CD4-positive, alpha-beta T cell treated with Interleukin-6 for 4 hours (primary cell): ENCODE measurements at regions not wholly inside any gene's neighbourhood (a gene's known extent, or its start where the extent isn't known, plus 50 kb on each side); places are given as distances from the start of the nearest gene placed in this dataset.

ENCODE experiments used
- DNase-seq: peaks from one replicate; pipeline ENCODE4 v3.0.0-alpha.2; 2020; ENCODE audit warnings: mixed read lengths

GRCh38 chr14:54216827-54217226, 180.0 kb upstream of the CDKN3 start:
- no peak for DNase-seq

DNA sequence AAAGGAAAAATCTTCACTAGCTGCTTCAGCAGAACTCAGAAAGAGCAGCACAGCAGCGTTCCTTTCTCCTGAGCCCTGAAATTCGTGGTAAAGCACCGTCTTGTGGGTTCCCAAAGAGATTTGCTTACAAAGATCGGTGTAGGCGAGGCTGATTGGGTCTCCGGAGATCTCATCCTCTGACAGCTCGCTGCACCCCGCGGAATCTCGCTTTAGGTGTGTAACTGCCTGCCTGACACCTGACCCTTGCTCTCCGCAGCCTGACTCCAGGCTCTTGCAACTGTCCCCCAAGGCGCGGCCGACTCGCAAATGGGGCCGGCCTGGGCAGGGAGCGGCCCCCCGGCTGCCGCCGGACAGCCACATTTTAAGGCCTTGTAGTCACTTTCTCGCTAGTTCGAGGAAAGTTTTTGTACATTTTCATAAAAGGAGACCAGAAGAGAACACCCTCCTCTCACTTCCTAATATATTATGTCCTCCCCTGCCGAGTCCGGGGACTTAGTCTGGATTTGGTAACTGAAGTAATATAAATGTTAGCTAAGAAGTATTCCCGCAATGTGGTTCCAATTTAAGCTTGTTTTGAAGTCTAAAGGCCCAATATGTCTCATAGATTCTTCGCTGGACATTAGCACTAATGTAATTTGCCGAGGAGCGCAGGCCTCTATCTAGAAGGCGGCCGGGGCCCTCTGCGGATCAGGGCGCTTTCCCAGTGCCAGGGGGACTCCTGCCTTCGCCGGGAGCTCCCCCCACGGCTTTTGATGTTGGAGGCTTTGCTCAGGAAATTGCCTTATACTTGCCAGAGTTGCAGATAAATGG, 177.3 kb upstream of the CDKN3 start:
- DNase-seq: no peak

GRCh38 chr14:54220071-54220703, 176.6 kb upstream of the CDKN3 start:
- DNase-seq: no peak

- DNase-seq: no peak
These were observed 175.9 kb upstream of the CDKN3 start for GRCh38 chr14:54220704-54221431.

- DNase-seq: no peak
These were observed 175.4 kb upstream of the CDKN3 start for GRCh38 chr14:54221432-54221803.

DNA sequence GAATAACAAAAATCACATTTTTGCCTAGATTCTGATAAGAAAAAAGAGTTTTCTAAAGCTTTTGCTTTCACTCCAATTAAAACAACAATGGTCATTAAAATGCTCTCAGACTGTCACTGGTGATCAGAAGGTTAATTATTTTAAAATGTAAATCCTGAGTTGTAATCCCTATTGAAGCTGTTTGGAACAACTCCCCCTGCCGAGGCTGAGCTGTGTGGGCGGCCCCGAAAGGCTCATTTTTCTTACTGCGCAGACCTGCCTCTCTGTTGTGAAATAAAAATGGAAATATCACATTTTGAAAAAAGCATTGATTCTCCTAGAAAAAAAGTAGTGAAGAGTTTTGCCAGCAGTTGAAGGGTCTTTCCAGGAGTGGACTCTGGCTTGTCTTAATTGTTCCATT, 174.8 kb upstream of the CDKN3 start:
- DNase-seq: no peak

- no peak for DNase-seq
These were observed 172.9 kb upstream of the CDKN3 start for GRCh38 chr14:54223831-54224402.

- DNase-seq: no peak
These were observed 171.2 kb upstream of the CDKN3 start for GRCh38 chr14:54225457-54226060.

GRCh38 chr14:54226103-54226502, 170.7 kb upstream of the CDKN3 start:
- no peak for DNase-seq

DNA sequence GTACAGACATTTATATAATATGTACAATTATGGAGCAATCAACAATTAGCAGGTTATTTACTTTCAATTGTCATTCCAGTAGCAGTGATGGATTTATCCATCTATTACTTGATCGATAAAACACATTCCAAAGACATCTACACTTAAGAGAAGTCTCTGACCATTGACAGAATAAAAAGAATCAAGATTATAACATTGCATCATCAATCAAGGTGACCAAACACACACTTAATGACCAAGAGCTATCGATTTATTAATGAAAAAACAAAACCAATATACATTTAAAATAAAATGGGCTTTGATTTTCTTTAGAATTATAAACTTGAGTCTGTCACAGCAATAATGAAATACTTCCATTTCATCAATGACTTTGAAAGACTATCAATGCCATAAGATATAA, 170.2 kb upstream of the CDKN3 start:
- no peak for DNase-seq

DNA sequence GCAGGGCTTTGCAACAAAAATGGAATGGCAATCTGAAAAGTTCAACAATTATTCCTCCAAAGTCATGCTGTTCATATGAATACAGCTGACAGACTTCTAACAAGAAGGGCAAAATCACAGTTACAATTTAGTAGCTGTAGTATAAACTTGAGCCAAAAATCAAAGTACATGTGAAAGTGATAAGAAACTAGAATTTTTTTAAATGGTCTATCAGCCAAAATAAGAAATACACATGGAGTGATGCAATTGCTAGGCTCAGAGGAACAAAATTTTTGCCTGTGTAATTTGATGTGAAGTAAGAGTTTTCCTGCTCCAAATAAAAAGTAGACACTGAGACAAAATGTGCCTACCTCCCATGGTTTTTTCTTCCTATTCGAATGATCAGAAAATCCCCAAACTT, 167.7 kb upstream of the CDKN3 start:
- no peak for DNase-seq

DNA sequence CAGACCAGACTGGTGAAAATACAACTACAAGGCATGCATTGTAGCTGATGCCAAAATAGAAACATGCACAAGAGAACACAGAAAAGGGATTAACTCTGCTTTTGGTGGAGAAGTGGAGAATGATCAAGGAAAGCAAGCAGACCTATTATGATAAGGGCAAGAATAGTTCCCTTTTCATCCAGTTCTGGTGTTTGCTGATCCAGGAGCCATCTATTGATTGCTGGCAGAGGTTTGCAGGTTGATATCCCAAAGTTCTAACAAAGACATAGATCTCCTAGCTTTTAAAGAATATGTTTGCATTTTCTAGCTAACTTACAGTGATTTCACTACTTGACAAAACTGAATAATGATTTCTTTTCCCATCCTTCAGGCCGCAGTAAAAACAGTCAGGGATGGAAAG, 166.2 kb upstream of the CDKN3 start:
- no peak for DNase-seq

DNA sequence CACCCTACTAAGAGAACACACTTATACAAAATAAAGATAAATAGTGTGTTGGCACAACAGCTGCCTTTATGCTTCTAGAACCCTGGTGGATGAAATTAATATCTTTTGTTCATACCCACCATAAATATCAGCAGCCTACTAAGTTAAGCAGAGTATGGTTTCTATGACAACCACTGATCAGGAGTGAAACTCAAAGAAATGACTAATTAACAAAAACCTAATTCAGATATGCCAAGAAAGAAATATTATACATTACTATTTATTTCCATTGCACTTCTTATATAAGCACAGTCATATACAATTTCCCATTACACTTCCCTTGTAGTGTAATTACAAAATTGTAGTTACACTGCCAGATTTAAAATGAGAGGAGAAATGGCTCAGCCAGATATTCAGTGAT, 164.1 kb upstream of the CDKN3 start:
- DNase-seq: no peak

DNA sequence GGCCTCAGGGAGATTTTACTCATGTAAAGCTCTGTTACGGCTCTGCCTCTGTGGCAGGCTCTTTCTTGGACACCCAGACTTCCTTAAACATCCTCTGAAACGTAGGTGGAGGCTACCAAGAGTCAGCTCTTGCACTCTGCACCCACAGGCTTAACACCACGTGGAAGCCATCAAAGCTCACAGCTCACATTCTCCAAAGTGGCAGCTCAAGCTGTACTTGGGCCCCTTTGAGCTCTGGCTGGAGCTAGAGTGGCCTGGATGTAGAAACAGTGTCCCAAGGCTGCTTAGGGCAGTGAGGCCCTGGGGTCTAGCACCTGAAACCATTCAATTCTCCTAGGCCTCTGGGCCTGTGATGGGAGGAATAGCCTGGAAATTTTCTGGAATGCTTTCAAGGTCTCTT, 155.3 kb upstream of the CDKN3 start:
- DNase-seq: no peak

GRCh38 chr14:54251356-54251755, 145.5 kb upstream of the CDKN3 start:
- DNase-seq: no peak

DNA sequence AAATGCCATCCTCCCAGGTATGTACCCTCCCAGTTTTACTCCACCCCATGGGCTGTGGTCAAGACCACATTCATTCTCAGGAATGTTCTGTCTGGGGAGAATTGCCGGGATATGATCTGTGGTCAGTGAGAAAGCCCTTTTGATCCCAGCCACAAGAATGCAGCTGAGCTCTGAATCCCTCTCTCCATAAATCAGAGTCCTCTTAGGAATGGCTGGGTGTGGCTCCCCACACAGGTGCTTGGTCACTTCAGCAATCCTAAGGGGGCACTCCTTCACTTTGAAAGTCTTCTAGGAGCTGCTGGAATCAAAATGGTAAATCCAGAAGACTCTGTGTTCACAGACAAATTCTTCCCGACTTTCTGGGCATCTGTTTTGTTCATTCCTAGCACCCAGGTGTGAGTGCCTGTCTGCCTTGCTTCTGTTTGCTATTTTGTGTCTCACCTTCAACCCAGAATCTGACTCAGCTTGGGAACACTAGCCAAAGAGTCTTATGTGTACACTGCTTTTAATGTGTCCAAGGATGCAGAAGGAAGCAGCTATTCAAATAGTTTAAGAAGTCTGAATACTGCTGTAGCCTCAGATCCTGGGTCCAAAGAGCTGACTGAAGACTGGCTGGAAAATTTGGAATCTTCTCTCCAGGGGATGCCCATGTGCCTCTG, 144.6 kb upstream of the CDKN3 start:
- no peak for DNase-seq

- no peak for DNase-seq
These were observed 143.4 kb upstream of the CDKN3 start for GRCh38 chr14:54253195-54253947.

GRCh38 chr14:54256156-54256555, 140.7 kb upstream of the CDKN3 start:
- DNase-seq: no peak

- DNase-seq: no peak
These were observed 139.4 kb upstream of the CDKN3 start for GRCh38 chr14:54257424-54257823.

- DNase-seq: no peak
These were observed 138.4 kb upstream of the CDKN3 start for GRCh38 chr14:54258382-54258781.

DNA sequence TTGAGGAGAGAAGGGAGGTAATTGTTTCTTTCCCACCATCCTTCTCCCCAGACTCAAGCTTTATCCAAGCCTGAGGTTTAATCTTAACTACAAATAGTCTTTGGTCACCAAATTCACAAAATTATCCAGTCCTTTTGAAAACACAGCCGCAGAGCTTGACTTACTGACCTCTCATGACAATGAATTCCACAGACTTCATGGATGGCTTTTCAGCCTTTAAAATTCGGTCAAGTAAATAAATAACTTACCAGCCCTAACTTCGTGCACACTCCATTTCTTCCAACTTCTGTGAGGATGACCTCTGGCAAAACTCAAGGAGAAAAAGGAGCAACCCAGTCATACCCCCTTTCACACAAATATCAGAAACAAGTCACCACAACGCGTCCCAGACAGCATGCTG, 137.0 kb upstream of the CDKN3 start:
- DNase-seq: no peak

- no peak for DNase-seq
These were observed 135.5 kb upstream of the CDKN3 start for GRCh38 chr14:54261283-54261682.
